GM10266 (cell line): ENCODE measurements at regions not wholly inside any gene's neighbourhood (a gene's known extent, or its start where the extent isn't known, plus 50 kb on each side); places are given as distances from the start of the nearest gene placed in this dataset.

Experiments
- DNase-seq: peaks from one replicate; pipeline ENCODE4 v3.0.0; 2012; ENCODE audit errors: extremely low spot score
- TF ChIP-seq, protein P1 (sequence below): IDR thresholded peaks from 2 replicates; pipeline ENCODE4 v1.5.1; 2012; ENCODE audit warnings: mild to moderate bottlenecking, low read depth; ENCODE audit not compliant: control insufficient read depth, insufficient read depth; ENCODE audit errors: missing control alignments

- TF ChIP-seq, protein P1, sequence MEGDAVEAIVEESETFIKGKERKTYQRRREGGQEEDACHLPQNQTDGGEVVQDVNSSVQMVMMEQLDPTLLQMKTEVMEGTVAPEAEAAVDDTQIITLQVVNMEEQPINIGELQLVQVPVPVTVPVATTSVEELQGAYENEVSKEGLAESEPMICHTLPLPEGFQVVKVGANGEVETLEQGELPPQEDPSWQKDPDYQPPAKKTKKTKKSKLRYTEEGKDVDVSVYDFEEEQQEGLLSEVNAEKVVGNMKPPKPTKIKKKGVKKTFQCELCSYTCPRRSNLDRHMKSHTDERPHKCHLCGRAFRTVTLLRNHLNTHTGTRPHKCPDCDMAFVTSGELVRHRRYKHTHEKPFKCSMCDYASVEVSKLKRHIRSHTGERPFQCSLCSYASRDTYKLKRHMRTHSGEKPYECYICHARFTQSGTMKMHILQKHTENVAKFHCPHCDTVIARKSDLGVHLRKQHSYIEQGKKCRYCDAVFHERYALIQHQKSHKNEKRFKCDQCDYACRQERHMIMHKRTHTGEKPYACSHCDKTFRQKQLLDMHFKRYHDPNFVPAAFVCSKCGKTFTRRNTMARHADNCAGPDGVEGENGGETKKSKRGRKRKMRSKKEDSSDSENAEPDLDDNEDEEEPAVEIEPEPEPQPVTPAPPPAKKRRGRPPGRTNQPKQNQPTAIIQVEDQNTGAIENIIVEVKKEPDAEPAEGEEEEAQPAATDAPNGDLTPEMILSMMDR: no peak
- no peak for DNase-seq
Measured at GRCh38 chrX:40298069-40298468, 200.3 kb upstream of the BCOR start.

- DNase-seq: no peak
Measured at GRCh38 chrX:40291553-40291952, 193.8 kb upstream of the BCOR start.

GRCh38 chrX:40290517-40290916 lies 192.8 kb upstream of the BCOR start:
- TF ChIP-seq, protein P1: no peak
- DNase-seq: no peak

More at GRCh38 chrX:40291553-40291952, 193.8 kb upstream of the BCOR start:
- TF ChIP-seq, protein P1: no peak

GRCh38 chrX:40285876-40286275 lies 188.1 kb upstream of the BCOR start:
- DNase-seq: no peak
- TF ChIP-seq, protein P1: no peak

DNA sequence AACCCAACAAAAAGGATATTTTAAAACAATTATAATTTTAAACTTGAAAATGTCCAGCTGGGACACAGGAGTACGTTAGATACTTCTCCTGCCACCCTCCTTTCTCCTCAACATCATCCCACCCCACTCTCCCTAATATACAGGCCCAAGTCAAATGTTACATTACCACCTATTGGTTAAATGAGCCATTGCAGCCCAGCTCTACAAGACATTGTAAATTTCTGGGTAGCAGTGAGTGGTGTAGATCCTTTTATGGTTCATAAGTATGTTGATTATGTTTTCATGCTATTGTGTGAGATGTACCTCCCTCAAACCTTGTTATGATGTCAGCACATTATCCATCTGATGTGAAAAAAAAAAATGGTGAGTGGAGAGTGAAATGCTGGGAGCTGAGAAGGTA lies 187.1 kb upstream of the BCOR start:
- DNase-seq: no peak
- TF ChIP-seq, protein P1: no peak

DNA sequence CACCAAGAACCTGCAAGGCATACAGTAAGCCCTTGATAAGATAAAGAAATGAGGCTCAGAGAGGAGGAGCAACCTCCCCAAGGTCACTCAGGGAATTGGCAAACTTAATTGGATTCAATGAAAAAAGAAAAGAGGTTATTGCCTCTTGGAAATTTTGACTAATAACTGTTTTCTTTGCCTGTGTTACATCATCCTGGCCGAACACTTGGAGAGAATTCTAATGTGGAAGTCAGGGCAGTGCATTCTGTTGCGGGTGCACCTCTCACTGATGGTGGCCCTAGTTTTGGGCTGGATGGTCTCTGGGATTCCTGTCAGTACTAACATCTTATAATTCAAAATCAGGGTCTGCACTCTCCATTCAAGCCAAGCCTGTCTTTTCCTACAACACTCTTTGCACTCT lies 186.2 kb upstream of the BCOR start:
- TF ChIP-seq, protein P1: no peak
- DNase-seq: no peak

- TF ChIP-seq, protein P1: no peak
- DNase-seq: no peak
Measured at GRCh38 chrX:40282946-40283660, 185.3 kb upstream of the BCOR start.
